ENCODE measurements at regions not wholly inside any gene's neighbourhood (a gene's known extent, or its start where the extent isn't known, plus 50 kb on each side); places are given as distances from the start of the nearest gene placed in this dataset.

DNA sequence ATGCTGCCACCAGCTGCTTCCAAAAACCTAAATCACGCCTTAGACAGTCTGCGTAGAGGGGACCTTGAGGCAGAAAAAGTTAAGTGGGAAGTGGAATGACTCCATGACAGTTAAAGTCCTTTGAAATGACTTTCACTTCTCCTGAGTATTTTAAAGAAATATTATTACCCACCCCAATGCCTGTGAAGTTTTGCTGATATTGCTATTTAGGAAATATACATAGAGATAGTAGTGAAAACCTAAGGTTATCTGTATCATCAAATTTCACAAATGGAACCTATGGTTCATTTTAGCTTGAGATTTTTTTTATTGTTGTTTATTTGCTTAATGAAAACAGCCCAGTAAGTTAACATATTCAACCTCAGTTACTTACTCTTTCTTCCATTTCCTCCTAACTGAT lies 182.1 kb upstream of the FBXL4 start:
- intact Hi-C loops (cut with micrococcal nuclease), result no loop called here
- ChIA-PET POLR2A (no interaction called here), CTCF (interaction anchor here (0.6 kb wide), 1 partner anchor 10 kb away, joined by 3 read pairs; no protein-coding TSS in a partner anchor)
- Mint-ChIP-seq H3K27ac (ENCODE audit: low read depth, unreplicated experiment) (no peak overlapping the region), H3K36me3 (ENCODE audit: insufficient read depth, unreplicated experiment) (no peaks in the 10 kb centered on the region), H3K4me1 (ENCODE audit: insufficient read depth, unreplicated experiment) (no peaks in the 10 kb centered on the region), H3K4me3 (ENCODE audit: unreplicated experiment) (no peak overlapping the region), H3K27me3 (ENCODE audit: insufficient read depth, unreplicated experiment) (peaks cover 47% of the 10 kb centered on the region), H3K9me3 (ENCODE audit: unreplicated experiment) (no peaks in the 10 kb centered on the region)
- no TSS peak for BruUV-seq (replicated peaks)
- no peak for DNase-seq (ENCODE audit: unreplicated experiment)
- TF ChIP-seq, protein P1, sequence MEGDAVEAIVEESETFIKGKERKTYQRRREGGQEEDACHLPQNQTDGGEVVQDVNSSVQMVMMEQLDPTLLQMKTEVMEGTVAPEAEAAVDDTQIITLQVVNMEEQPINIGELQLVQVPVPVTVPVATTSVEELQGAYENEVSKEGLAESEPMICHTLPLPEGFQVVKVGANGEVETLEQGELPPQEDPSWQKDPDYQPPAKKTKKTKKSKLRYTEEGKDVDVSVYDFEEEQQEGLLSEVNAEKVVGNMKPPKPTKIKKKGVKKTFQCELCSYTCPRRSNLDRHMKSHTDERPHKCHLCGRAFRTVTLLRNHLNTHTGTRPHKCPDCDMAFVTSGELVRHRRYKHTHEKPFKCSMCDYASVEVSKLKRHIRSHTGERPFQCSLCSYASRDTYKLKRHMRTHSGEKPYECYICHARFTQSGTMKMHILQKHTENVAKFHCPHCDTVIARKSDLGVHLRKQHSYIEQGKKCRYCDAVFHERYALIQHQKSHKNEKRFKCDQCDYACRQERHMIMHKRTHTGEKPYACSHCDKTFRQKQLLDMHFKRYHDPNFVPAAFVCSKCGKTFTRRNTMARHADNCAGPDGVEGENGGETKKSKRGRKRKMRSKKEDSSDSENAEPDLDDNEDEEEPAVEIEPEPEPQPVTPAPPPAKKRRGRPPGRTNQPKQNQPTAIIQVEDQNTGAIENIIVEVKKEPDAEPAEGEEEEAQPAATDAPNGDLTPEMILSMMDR (IDR thresholded peaks at IDR 0.05; ENCODE audit: unreplicated experiment), result no peak

DNA sequence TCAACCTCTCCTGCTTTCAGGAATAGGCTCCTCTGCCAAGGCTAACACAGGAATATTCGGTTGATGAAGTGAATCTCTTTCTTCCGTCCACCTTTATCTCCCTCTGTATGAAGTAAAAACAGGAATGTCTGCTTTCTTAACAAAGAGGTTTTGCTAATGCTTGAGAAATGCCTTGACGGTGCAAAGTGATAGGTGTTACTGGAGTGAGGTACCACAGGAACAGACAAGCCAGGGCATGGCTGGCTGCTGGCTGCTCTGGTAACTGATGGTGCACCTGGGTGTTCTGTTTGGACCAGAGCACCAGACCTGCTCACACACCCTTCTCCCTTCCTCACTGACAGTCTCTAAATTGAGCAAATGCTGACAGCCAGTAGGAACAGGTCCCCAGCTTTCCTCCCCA lies 174.0 kb upstream of the FBXL4 start:
- no peak for DNase-seq (ENCODE audit: unreplicated experiment)
- no TSS peak for BruUV-seq (replicated peaks)
- Mint-ChIP-seq H3K9me3 (ENCODE audit: unreplicated experiment) (no peaks in the 10 kb centered on the region), H3K4me3 (ENCODE audit: unreplicated experiment) (no peak overlapping the region), H3K27ac (ENCODE audit: low read depth, unreplicated experiment) (no peak overlapping the region), H3K4me1 (ENCODE audit: insufficient read depth, unreplicated experiment) (no peaks in the 10 kb centered on the region), H3K27me3 (ENCODE audit: insufficient read depth, unreplicated experiment) (peaks cover 36% of the 10 kb centered on the region), H3K36me3 (ENCODE audit: insufficient read depth, unreplicated experiment) (no peaks in the 10 kb centered on the region)
- intact Hi-C loops (cut with micrococcal nuclease), result no loop called here
- TF ChIP-seq, protein P1 (IDR thresholded peaks at IDR 0.05; ENCODE audit: unreplicated experiment), result no peak
- POLR2A ChIA-PET, result no interaction called here
- CTCF ChIA-PET, result no interaction called here

DNA sequence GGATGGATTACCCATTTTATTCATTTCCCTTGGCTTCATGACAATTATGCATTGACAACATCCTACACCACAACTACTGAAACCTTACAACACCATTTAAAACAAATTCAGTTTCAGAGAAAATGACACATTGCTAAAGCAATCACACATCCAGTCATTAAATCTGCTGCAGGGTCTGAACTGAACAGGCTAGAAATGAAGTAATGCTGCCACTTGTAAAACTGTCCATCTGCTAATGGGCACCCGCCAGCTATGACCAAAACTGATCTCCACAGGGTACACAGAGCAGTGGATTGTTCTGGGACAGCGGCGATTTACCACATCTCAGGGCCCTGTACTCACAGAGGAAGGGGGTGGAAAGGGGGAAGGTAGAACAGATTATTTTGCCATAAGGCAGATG lies 172.9 kb upstream of the FBXL4 start:
- Mint-ChIP-seq H3K36me3 (ENCODE audit: insufficient read depth, unreplicated experiment) (no peaks in the 10 kb centered on the region), H3K9me3 (ENCODE audit: unreplicated experiment) (no peaks in the 10 kb centered on the region), H3K27ac (ENCODE audit: low read depth, unreplicated experiment) (no peak overlapping the region), H3K27me3 (ENCODE audit: insufficient read depth, unreplicated experiment) (peaks cover 47% of the 10 kb centered on the region), H3K4me3 (ENCODE audit: unreplicated experiment) (no peak overlapping the region), H3K4me1 (ENCODE audit: insufficient read depth, unreplicated experiment) (no peaks in the 10 kb centered on the region)
- intact Hi-C loops (cut with micrococcal nuclease), result no loop called here
- no TSS peak for BruUV-seq (replicated peaks)
- ChIA-PET POLR2A (no interaction called here), CTCF (interaction anchor here (0.5 to 2.1 kb wide), 8 partner anchors 11 to 1625 kb away, joined by 3 to 23 read pairs (median 4); no protein-coding TSS in a partner anchor)
- TF ChIP-seq, protein P1 (IDR thresholded peaks at IDR 0.05; ENCODE audit: unreplicated experiment), result no peak
- DNase-seq (ENCODE audit: unreplicated experiment), result no peak

DNA sequence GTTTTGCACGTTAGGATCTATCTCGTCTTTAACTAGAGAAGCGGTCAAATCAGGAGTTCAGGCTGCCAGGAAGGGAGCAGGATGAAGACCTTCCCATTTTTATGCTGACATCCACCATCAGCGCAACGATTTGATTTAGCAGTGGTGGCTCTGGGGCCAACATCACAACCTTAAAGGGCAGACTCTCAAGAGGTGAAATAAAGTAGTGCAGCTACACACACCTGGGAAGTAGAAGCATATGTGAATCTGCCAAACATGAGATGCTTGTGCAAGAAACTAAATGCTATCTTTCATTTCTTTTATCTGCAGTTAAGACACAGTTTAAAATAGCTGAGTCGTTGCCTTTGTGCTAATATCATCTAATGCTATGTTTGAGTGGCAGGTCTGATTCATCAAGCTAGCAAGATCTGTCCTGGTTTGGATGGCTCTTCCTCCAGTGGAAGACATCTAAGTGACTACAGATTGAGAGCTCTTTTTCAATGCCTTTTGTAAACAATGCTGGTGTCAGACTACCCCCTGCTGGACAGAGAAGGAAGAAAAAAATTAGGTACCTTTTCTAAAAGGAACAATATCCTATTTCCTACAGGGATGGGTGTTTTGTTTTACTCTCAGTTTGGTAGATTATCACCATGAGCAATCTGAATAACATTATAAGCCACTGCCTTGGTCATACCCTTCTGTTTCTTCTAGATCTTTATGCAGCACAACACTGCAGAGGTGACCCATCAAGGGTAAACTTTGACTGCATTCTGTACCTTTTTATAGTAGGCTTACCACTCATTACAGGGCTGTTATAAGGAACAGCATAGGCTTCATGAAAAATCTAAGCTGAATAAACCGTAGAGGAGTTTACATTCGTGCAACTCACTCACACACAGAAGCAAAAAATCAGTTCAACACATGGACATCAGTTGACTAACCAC lies 171.6 kb upstream of the FBXL4 start:
- POLR2A ChIA-PET, result interaction anchor here (1.0 to 1.1 kb wide), 2 partner anchors 39 to 1605 kb away, joined by 3 to 4 read pairs; no protein-coding TSS in a partner anchor
- H3K9me3 Mint-ChIP-seq (ENCODE audit: unreplicated experiment), result no peaks in the 10 kb centered on the region

More for the DNA sequence above, 171.6 kb upstream of the FBXL4 start:
- intact Hi-C loops (cut with micrococcal nuclease), result loop anchor here (1.0 to 5.0 kb wide), 4 partner anchors 273 to 1622 kb away; no protein-coding TSS in a partner anchor
- BruUV-seq (replicated peaks), result no TSS peak
- Mint-ChIP-seq H3K27me3 (ENCODE audit: insufficient read depth, unreplicated experiment) (peaks cover 60% of the 10 kb centered on the region), H3K27ac (ENCODE audit: low read depth, unreplicated experiment) (no peak overlapping the region), H3K4me1 (ENCODE audit: insufficient read depth, unreplicated experiment) (no peaks in the 10 kb centered on the region), H3K4me3 (ENCODE audit: unreplicated experiment) (no peak overlapping the region), H3K36me3 (ENCODE audit: insufficient read depth, unreplicated experiment) (no peaks in the 10 kb centered on the region)
- DNase-seq (ENCODE audit: unreplicated experiment), result peak; percentile 65
- CTCF ChIA-PET, result interaction anchor here (0.5 to 2.1 kb wide), 44 partner anchors 10 to 1931 kb away, joined by 3 to 23 read pairs (median 3); partner anchors contain the start of gene POU3F2
- TF ChIP-seq, protein P1 (IDR thresholded peaks at IDR 0.05; ENCODE audit: unreplicated experiment), result peak; percentile 61

All from MCF 10A (cell line).